NCI-H345 (cell line): ENCODE measurements at regions not wholly inside any gene's neighbourhood (a gene's known extent, or its start where the extent isn't known, plus 50 kb on each side); places are given as distances from the start of the nearest gene placed in this dataset.
"Not testable (repeated sequence)": the region's sequence is repeated elsewhere in the genome, so short reads cannot be mapped to it uniquely, and the experiment has no call there.

ENCODE experiments used
- DNase-seq: peaks from one replicate; lab custom pipeline; 2025; lab: John Stamatoyannopoulos, UW

GRCh38 chr6:132198896-132199295 is 202.4 kb downstream of the MOXD1 start:
- DNase-seq: no peak

- no peak for DNase-seq
Observed at GRCh38 chr6:132198040-132198439, 203.2 kb downstream of the MOXD1 start.

- DNase-seq: no peak
Observed at GRCh38 chr6:132194529-132194928, 206.7 kb downstream of the MOXD1 start.

GRCh38 chr6:132192631-132193030 is 208.6 kb downstream of the MOXD1 start:
- DNase-seq: no peak

GRCh38 chr6:132190815-132191175 is 210.5 kb downstream of the MOXD1 start:
- DNase-seq: no peak

GRCh38 chr6:132190097-132190814 is 211.0 kb downstream of the MOXD1 start:
- no peak for DNase-seq

GRCh38 chr6:132188556-132189264 is 212.6 kb downstream of the MOXD1 start:
- no peak for DNase-seq

GRCh38 chr6:132187816-132188215 is 213.5 kb downstream of the MOXD1 start:
- no peak for DNase-seq

GRCh38 chr6:132184966-132185365 is 216.3 kb downstream of the MOXD1 start:
- DNase-seq: not testable (repeated sequence)

GRCh38 chr6:132179955-132180354 is 221.3 kb downstream of the MOXD1 start:
- no peak for DNase-seq

- no peak for DNase-seq
Observed at GRCh38 chr6:132174919-132175318, 223.7 kb upstream of the CCN2 start.

- DNase-seq: no peak
Observed at GRCh38 chr6:132168961-132169360, 217.8 kb upstream of the CCN2 start.

GRCh38 chr6:132167929-132168892 is 217.0 kb upstream of the CCN2 start:
- no peak for DNase-seq

GRCh38 chr6:132166526-132167051 is 215.4 kb upstream of the CCN2 start:
- DNase-seq: no peak

GRCh38 chr6:132165677-132166076 is 214.5 kb upstream of the CCN2 start:
- DNase-seq: no peak

- DNase-seq: no peak
Observed at GRCh38 chr6:132161283-132161682, 210.1 kb upstream of the CCN2 start.

GRCh38 chr6:132153221-132153898 is 202.2 kb upstream of the CCN2 start:
- no peak for DNase-seq

GRCh38 chr6:132147530-132148011 is 196.4 kb upstream of the CCN2 start:
- DNase-seq: no peak

- no peak for DNase-seq
Observed at GRCh38 chr6:132144456-132144855, 193.3 kb upstream of the CCN2 start.

GRCh38 chr6:132143258-132143657 is 192.1 kb upstream of the CCN2 start:
- DNase-seq: no peak

- DNase-seq: no peak
Observed at GRCh38 chr6:132142768-132143167, 191.6 kb upstream of the CCN2 start.

GRCh38 chr6:132142308-132142707 is 191.1 kb upstream of the CCN2 start:
- DNase-seq: no peak
